ENCODE measurements at regions not wholly inside any gene's neighbourhood (a gene's known extent, or its start where the extent isn't known, plus 50 kb on each side); places are given as distances from the start of the nearest gene placed in this dataset.
"Not testable (repeated sequence)": the region's sequence is repeated elsewhere in the genome, so short reads cannot be mapped to it uniquely, and the experiment has no call there.

GRCh38 chr14:106234525-106235254, 708.3 kb downstream of the TMEM121 start:
- TF ChIP-seq, protein P1, sequence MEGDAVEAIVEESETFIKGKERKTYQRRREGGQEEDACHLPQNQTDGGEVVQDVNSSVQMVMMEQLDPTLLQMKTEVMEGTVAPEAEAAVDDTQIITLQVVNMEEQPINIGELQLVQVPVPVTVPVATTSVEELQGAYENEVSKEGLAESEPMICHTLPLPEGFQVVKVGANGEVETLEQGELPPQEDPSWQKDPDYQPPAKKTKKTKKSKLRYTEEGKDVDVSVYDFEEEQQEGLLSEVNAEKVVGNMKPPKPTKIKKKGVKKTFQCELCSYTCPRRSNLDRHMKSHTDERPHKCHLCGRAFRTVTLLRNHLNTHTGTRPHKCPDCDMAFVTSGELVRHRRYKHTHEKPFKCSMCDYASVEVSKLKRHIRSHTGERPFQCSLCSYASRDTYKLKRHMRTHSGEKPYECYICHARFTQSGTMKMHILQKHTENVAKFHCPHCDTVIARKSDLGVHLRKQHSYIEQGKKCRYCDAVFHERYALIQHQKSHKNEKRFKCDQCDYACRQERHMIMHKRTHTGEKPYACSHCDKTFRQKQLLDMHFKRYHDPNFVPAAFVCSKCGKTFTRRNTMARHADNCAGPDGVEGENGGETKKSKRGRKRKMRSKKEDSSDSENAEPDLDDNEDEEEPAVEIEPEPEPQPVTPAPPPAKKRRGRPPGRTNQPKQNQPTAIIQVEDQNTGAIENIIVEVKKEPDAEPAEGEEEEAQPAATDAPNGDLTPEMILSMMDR (IDR thresholded peaks at IDR 0.05): peak in 2 of 6 experiments; percentile 20 to 37
- not testable (repeated sequence) for TF ChIP-seq POLR2A (IDR thresholded peaks at IDR 0.05)
